Erythroblast (primary cell): ENCODE measurements at regions not wholly inside any gene's neighbourhood (a gene's known extent, or its start where the extent isn't known, plus 50 kb on each side); places are given as distances from the start of the nearest gene placed in this dataset.

Experiments used
- GATA1 ChIP-seq: IDR thresholded peaks from 2 replicates; pipeline ENCODE4 v1.6.1; 2011; ENCODE audit warnings: low read depth, mild to moderate bottlenecking, control low read depth, low read length, moderate library complexity
- POLR2A ChIP-seq: IDR thresholded peaks from 2 replicates; pipeline ENCODE4 v1.6.1; 2011; ENCODE audit warnings: mild to moderate bottlenecking, low read length

GRCh38 chr4:173464481-173464880 is 65.5 kb downstream of the HAND2 start:
- no peak for TF ChIP-seq POLR2A
- no peak for TF ChIP-seq GATA1
